Sigmoid colon (tissue), 6 donors: ENCODE measurements at regions not wholly inside any gene's neighbourhood (a gene's known extent, or its start where the extent isn't known, plus 50 kb on each side); places are given as distances from the start of the nearest gene placed in this dataset.

ENCODE experiments used
- DNase-seq: peaks from one replicate; pipeline ENCODE4 v3.0.0-alpha.2; 2019
- H3K27ac ChIP-seq, 4 donors: fragments of 200-600 bp; sonication (generic); one replicate each; pipeline ENCODE4 v1.5.1; 2016 to 2019; ENCODE audit warnings: mild to moderate bottlenecking in 1 of 4
- H3K27me3 ChIP-seq, 3 donors: fragments of 200-600 bp; sonication (generic); one replicate each; pipeline ENCODE4 v1.5.1; 2019; ENCODE audit warnings: mild to moderate bottlenecking in 1 of 3
- H3K36me3 ChIP-seq, 4 donors: fragments of 200-600 bp; sonication (generic); one replicate each; pipeline ENCODE4 v1.5.1; 2016 to 2019
- H3K4me1 ChIP-seq, 4 donors: fragments of 200-600 bp; sonication (generic); one replicate each; pipeline ENCODE4 v1.5.1; 2017 to 2019
- H3K4me3 ChIP-seq, 4 donors: fragments of 200-600 bp; sonication (generic); one replicate each; pipeline ENCODE4 v1.5.1; 2017 to 2019; ENCODE audit warnings: mild to moderate bottlenecking in 2 of 4, moderate library complexity in 1 of 4
- H3K9me3 ChIP-seq, 4 donors: fragments of 200-600 bp in 3 of 4; sonication (generic) in 3 of 4; one replicate each; pipeline versions ENCODE4 v1.5.1 to v1.6.1; 2013 to 2019
- CTCF ChIP-seq, 4 experiments: fragments of 450-650 bp in 3 of 4; fragments of 200-600 bp in 1 of 4; IDR thresholded peaks; one replicate each; pipeline ENCODE4 v1.5.1; 2016 to 2019; ENCODE audit warnings: antibody characterized with exemption in 4 of 4, mild to moderate bottlenecking in 3 of 4, moderate library complexity in 2 of 4
- EP300 ChIP-seq, 4 donors: sonication (generic); formaldehyde crosslinking; IDR thresholded peaks; one replicate each; pipeline ENCODE4 v1.6.1; 2017; ENCODE audit warnings: antibody characterized with exemption in 4 of 4
- POLR2A ChIP-seq, 2 donors: fragments of 450-650 bp; IDR thresholded peaks; one replicate each; pipeline ENCODE4 v1.6.1; 2016; ENCODE audit warnings: antibody characterized with exemption in 2 of 2, mild to moderate bottlenecking in 2 of 2, moderate library complexity in 2 of 2
- POLR2AphosphoS5 ChIP-seq, 4 donors: sonication (generic); formaldehyde crosslinking; IDR thresholded peaks; one replicate each; pipeline ENCODE4 v1.6.1; 2017; ENCODE audit warnings: antibody characterized with exemption in 4 of 4
- WGBS, 2 donors: extraction: QIAGEN DNeasy Blood & Tissue Kit; methylation state at CpG; one replicate each; pipeline ENCODE4 v1.1.7; 2013; 5-methylcytosine and 5-hydroxymethylcytosine counted together
- intact Hi-C: fragments of 100-400 bp; cut with DNase I; formaldehyde crosslinking; loops from one replicate; pipeline ENCODE4 v1.15.1; 2023
- donor health status: healthy with polysubstance abuse.
- donor health status: healthy.

- H3K4me1 ChIP-seq, result peaks cover 0 to 18% (median 14%) of the 10 kb centered on the region in 4 donors
- H3K27ac ChIP-seq, result no peak overlapping the region
- DNase-seq, result no peak
- H3K4me3 ChIP-seq, result no peak overlapping the region
- TF ChIP-seq POLR2AphosphoS5 (IDR thresholded peaks at IDR 0.05) (no peak), CTCF (IDR thresholded peaks at IDR 0.05) (no peak), POLR2A (IDR thresholded peaks at IDR 0.05) (no peak), EP300 (IDR thresholded peaks at IDR 0.05) (no peak)
- H3K9me3 ChIP-seq, result no peaks in the 10 kb centered on the region
- intact Hi-C loops, result no loop called here
- H3K36me3 ChIP-seq, result no peaks in the 10 kb centered on the region
- H3K27me3 ChIP-seq, result peaks cover 0 to 3% (median 0%) of the 10 kb centered on the region in 3 donors
These were observed 51.8 kb downstream of the C11orf96 start for GRCh38 chr11:43994196-43994595.

GRCh38 chr11:43996318-43996717 lies 51.5 kb upstream of the ACCSL start:
- intact Hi-C loops, result no loop called here
- Histone ChIP-seq H3K9me3 (no peaks in the 10 kb centered on the region), H3K36me3 (no peaks in the 10 kb centered on the region), H3K27ac (no peak overlapping the region), H3K4me1 (peaks cover 0 to 13% (median 9%) of the 10 kb centered on the region in 4 donors), H3K4me3 (no peak overlapping the region), H3K27me3 (peaks cover 0 to 3% (median 0%) of the 10 kb centered on the region in 3 donors)
- no peak for DNase-seq
- no peak for TF ChIP-seq POLR2A (IDR thresholded peaks at IDR 0.05)
- TF ChIP-seq POLR2AphosphoS5 (IDR thresholded peaks at IDR 0.05), result no peak
- TF ChIP-seq EP300 (IDR thresholded peaks at IDR 0.05), result no peak
- no peak for TF ChIP-seq CTCF (IDR thresholded peaks at IDR 0.05)
- 82 to 92% methylated on average over 4 of the region's 4 CpGs for WGBS, 2 donors

GRCh38 chr11:43997022-43997660 lies 50.6 kb upstream of the ACCSL start:
- peaks cover 0 to 13% (median 9%) of the 10 kb centered on the region in 4 donors for H3K4me1 ChIP-seq
- intact Hi-C loops, result no loop called here
- H3K27ac ChIP-seq, result no peak overlapping the region
- peaks cover 0 to 3% (median 0%) of the 10 kb centered on the region in 3 donors for H3K27me3 ChIP-seq
- no peak overlapping the region for H3K4me3 ChIP-seq
- H3K9me3 ChIP-seq, result no peaks in the 10 kb centered on the region
- peak; percentile 54 for DNase-seq
- H3K36me3 ChIP-seq, result no peaks in the 10 kb centered on the region
- WGBS, 2 donors, result 58 to 71% methylated on average over 15 of the region's 15 CpGs
- TF ChIP-seq EP300 (IDR thresholded peaks at IDR 0.05) (no peak), CTCF (IDR thresholded peaks at IDR 0.05) (no peak), POLR2AphosphoS5 (IDR thresholded peaks at IDR 0.05) (no peak)
